ENCODE measurements at regions not wholly inside any gene's neighbourhood (a gene's known extent, or its start where the extent isn't known, plus 50 kb on each side); places are given as distances from the start of the nearest gene placed in this dataset.
"Not testable (repeated sequence)": the region's sequence is repeated elsewhere in the genome, so short reads cannot be mapped to it uniquely, and the experiment has no call there.

GRCh38 chr3:20657560-20657959 is 471.6 kb upstream of the SGO1 start:
- Mint-ChIP-seq H3K27me3 (no peaks in the 10 kb centered on the region), H3K36me3 (peaks cover 2% of the 10 kb centered on the region), H3K4me1 (ENCODE audit: low read depth) (no peaks in the 10 kb centered on the region), H3K9me3 (ENCODE audit: low read depth) (peaks cover 12% of the 10 kb centered on the region), H3K4me3 (no peak overlapping the region), H3K27ac (no peak overlapping the region)

DNA sequence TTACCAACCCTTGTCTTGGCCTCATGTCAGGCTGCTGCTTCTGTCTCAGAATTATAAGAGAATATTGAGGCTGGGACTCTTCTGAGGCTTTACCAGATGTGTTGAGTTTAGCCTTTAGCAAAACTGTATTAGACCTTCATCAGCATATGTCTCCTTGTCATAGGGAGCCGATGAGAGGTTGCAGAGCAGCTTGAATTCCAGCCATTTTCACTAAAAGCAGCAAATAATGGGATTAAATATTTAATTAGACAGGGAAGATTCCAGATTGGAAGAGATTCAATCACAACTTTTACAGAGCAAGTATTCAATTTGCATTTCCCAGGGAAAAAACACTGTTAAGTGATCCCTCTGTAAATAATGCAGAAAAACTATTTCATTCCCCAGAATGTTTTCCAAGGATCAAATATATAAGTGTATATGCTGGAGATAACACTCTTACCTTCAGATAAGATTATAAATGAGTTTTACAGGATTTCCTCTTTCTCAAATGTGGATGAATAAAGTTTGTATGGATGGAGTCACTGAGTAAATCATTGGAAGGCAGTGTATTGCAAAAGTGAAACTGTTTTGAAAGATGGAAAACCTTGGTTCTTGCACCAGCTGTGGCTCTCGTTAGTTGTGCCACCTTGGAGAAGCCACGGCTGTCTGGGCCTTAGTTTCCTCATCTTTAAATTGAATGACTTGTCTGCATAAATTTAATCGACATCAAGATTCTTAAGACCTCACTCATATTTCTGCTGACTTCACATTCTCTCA is 466.4 kb upstream of the SGO1 start:
- Mint-ChIP-seq H3K27me3 (no peaks in the 10 kb centered on the region), H3K27ac (no peak overlapping the region), H3K9me3 (ENCODE audit: low read depth) (peaks cover 8% of the 10 kb centered on the region), H3K36me3 (peaks cover 4% of the 10 kb centered on the region), H3K4me1 (ENCODE audit: low read depth) (no peaks in the 10 kb centered on the region), H3K4me3 (no peak overlapping the region)

DNA sequence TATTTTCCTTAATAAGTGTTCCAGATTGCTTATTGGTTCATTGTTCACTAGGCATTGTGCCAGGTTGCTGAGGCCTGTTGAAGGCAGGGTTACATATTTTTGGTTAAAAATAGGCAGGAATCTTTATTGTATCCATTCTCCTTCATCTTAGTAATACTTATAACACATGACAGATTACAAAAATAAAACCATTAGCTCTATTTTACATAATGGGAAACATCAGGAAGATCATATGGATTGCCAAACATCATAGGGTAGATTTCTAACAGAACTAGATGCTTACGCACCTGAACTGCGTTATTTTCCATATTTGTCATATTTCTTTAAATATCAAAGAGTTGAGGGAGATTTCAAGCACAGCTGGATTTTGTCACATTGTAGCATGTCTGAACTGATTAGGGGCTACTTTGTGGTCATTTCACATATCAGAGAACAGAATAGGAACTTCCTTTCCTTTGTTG is 462.9 kb upstream of the SGO1 start:
- peaks cover 4% of the 10 kb centered on the region for H3K36me3 Mint-ChIP-seq
- no peaks in the 10 kb centered on the region for H3K4me1 Mint-ChIP-seq (ENCODE audit: low read depth)
- peaks cover 6% of the 10 kb centered on the region for H3K9me3 Mint-ChIP-seq (ENCODE audit: low read depth)
- H3K27ac Mint-ChIP-seq, result no peak overlapping the region
- H3K27me3 Mint-ChIP-seq, result no peaks in the 10 kb centered on the region
- H3K4me3 Mint-ChIP-seq, result no peak overlapping the region

GRCh38 chr3:20648294-20648693 is 462.3 kb upstream of the SGO1 start:
- no peak overlapping the region for H3K27ac Mint-ChIP-seq
- H3K27me3 Mint-ChIP-seq, result no peaks in the 10 kb centered on the region
- H3K36me3 Mint-ChIP-seq, result peaks cover 3% of the 10 kb centered on the region
- no peak overlapping the region for H3K4me3 Mint-ChIP-seq
- H3K9me3 Mint-ChIP-seq (ENCODE audit: low read depth), result peaks cover 6% of the 10 kb centered on the region
- H3K4me1 Mint-ChIP-seq (ENCODE audit: low read depth), result no peaks in the 10 kb centered on the region

DNA sequence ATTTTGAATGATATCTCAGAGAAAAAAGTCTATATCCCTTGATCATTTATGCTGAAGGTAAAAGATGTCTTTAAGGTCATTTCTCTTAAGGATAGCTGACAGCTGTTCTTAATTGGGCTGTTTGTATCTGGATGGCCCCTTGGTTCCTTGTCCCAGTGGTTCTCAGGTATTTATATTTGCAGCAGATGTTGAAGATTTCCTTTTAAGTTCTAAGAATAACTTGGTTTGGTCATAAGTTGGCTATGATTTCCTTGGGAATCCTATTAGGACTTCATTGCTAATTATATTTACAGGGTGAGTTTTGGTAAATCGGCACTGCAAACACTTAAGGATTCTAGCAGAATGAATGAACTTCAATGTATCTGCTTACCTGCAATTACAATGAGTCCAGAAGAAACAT is 460.4 kb upstream of the SGO1 start:
- Mint-ChIP-seq H3K9me3 (ENCODE audit: low read depth) (peaks cover 6% of the 10 kb centered on the region), H3K4me3 (no peak overlapping the region), H3K27ac (no peak overlapping the region), H3K36me3 (peaks cover 2% of the 10 kb centered on the region), H3K4me1 (ENCODE audit: low read depth) (no peaks in the 10 kb centered on the region), H3K27me3 (no peaks in the 10 kb centered on the region)

GRCh38 chr3:20645340-20645739 is 459.3 kb upstream of the SGO1 start:
- Mint-ChIP-seq H3K4me1 (ENCODE audit: low read depth) (no peaks in the 10 kb centered on the region), H3K4me3 (no peak overlapping the region), H3K27me3 (no peaks in the 10 kb centered on the region), H3K27ac (no peak overlapping the region), H3K9me3 (ENCODE audit: low read depth) (peaks cover 6% of the 10 kb centered on the region), H3K36me3 (peaks cover 2% of the 10 kb centered on the region)

DNA sequence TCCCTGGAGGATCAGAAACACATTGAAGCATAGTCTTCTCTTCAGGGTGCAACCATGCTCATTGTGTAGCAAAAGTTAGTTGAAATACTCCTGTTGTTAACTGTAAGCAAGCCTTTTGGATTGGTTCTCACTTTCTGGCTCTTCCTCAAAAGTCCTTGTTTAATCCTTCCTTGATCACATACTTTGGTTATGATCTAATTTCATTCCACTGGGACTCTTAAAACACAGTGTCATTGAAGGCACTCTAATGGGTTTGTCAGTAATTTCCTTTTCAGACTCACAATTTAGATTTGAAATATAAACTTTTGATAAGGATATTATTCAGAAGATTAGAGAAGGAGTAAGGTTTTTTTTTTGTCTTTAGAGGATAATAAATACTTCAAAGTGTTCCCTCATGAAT is 451.7 kb upstream of the SGO1 start:
- no peak overlapping the region for H3K27ac Mint-ChIP-seq

GRCh38 chr3:20622304-20622703 is 436.3 kb upstream of the SGO1 start:
- H3K27me3 Mint-ChIP-seq, result no peaks in the 10 kb centered on the region
- H3K36me3 Mint-ChIP-seq, result peaks cover 3% of the 10 kb centered on the region
- peaks cover 25% of the 10 kb centered on the region for H3K9me3 Mint-ChIP-seq (ENCODE audit: low read depth)
- H3K27ac Mint-ChIP-seq, result no peak overlapping the region
- no peak overlapping the region for H3K4me3 Mint-ChIP-seq
- H3K4me1 Mint-ChIP-seq (ENCODE audit: low read depth), result no peaks in the 10 kb centered on the region

More for the DNA sequence above, 451.7 kb upstream of the SGO1 start:
- Mint-ChIP-seq H3K4me1 (ENCODE audit: low read depth) (no peaks in the 10 kb centered on the region), H3K9me3 (ENCODE audit: low read depth) (peaks cover 3% of the 10 kb centered on the region), H3K36me3 (no peaks in the 10 kb centered on the region), H3K27me3 (no peaks in the 10 kb centered on the region), H3K4me3 (no peak overlapping the region)

DNA sequence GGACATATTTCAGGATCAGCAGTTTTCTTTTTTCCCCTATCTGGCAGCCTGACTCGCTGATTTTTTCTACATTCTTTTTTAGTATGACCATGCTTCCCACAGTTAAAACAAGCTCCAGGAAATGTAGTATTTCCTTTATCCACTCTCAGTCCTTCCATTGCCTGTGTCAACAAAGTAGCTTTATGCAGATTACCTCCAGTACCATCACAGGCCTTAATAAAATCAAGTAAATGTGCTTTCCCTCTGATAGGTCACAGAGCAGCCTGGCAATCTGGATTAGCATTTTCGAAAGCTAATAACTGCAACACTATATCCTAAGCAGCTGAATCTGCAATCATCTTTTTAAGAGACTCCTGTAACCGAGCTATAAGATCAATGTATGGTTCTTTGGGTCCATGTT is 432.6 kb upstream of the SGO1 start:
- H3K27ac Mint-ChIP-seq; H3K27me3 Mint-ChIP-seq; H3K4me1 Mint-ChIP-seq (ENCODE audit: low read depth); H3K4me3 Mint-ChIP-seq; H3K36me3 Mint-ChIP-seq: not testable (repeated sequence)
- H3K9me3 Mint-ChIP-seq (ENCODE audit: low read depth), result peaks cover 29% of the 10 kb centered on the region

- H3K27ac Mint-ChIP-seq; H3K4me1 Mint-ChIP-seq (ENCODE audit: low read depth); H3K36me3 Mint-ChIP-seq; H3K4me3 Mint-ChIP-seq; H3K27me3 Mint-ChIP-seq: not testable (repeated sequence)
- H3K9me3 Mint-ChIP-seq (ENCODE audit: low read depth), result peaks cover 29% of the 10 kb centered on the region
These were observed 432.2 kb upstream of the SGO1 start for GRCh38 chr3:20618181-20618580.

DNA sequence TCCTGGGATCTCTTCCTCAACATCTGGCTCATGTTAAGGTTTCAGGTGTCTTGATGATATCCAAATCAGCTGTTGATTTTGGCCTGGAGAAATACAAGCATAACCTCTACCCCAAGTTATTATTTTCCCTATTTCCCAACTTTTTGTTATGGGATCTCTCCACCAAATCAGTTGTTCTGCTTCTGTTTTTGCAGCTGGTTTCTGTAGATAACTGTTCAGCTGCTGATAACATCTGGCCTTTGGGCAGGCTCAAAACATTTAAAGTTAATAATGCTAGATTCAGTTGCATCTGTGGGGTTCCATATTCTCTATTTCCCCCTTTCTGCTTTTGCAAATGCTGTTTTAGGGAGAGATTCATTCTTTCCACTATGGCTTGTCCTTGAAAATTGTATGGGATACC is 430.0 kb upstream of the SGO1 start:
- not testable (repeated sequence) for H3K27me3 Mint-ChIP-seq; H3K36me3 Mint-ChIP-seq; H3K4me3 Mint-ChIP-seq; H3K27ac Mint-ChIP-seq; H3K4me1 Mint-ChIP-seq (ENCODE audit: low read depth)
- H3K9me3 Mint-ChIP-seq (ENCODE audit: low read depth), result peaks cover 42% of the 10 kb centered on the region

GRCh38 chr3:20608054-20608738 is 422.2 kb upstream of the SGO1 start:
- no peak overlapping the region for H3K27ac Mint-ChIP-seq
- H3K27me3 Mint-ChIP-seq, result no peaks in the 10 kb centered on the region
- H3K9me3 Mint-ChIP-seq (ENCODE audit: low read depth), result peaks cover 52% of the 10 kb centered on the region
- peaks cover 14% of the 10 kb centered on the region for H3K36me3 Mint-ChIP-seq
- no peak overlapping the region for H3K4me3 Mint-ChIP-seq
- no peaks in the 10 kb centered on the region for H3K4me1 Mint-ChIP-seq (ENCODE audit: low read depth)

GRCh38 chr3:20604659-20605058 is 418.7 kb upstream of the SGO1 start:
- no peak overlapping the region for H3K4me3 Mint-ChIP-seq
- H3K36me3 Mint-ChIP-seq, result peaks cover 8% of the 10 kb centered on the region
- no peaks in the 10 kb centered on the region for H3K27me3 Mint-ChIP-seq

DNA sequence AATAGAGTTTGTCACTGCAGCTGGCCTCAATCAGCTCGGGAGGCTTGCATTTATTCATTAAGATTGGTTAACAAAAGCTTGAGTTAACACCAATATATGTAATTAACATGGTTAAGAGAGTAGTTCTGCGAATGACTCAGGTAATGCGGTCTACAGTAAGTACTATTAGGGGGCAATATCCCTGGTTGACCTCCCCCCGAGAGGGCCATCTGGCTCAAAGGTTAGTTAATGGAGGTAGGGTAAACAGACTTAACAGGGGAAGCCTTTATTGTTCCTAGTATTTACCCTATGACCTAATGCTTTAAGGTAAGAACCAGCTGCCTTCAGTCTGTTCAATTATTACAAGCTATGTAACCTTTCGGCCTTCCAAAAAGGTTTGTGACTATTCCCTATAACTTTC is 403.3 kb upstream of the SGO1 start:
- no peak overlapping the region for H3K4me3 Mint-ChIP-seq
- H3K27ac Mint-ChIP-seq, result no peak overlapping the region
- H3K4me1 Mint-ChIP-seq (ENCODE audit: low read depth), result no peaks in the 10 kb centered on the region
- peaks cover 28% of the 10 kb centered on the region for H3K9me3 Mint-ChIP-seq (ENCODE audit: low read depth)
- peaks cover 12% of the 10 kb centered on the region for H3K36me3 Mint-ChIP-seq
- H3K27me3 Mint-ChIP-seq, result no peaks in the 10 kb centered on the region

More at GRCh38 chr3:20604659-20605058, 418.7 kb upstream of the SGO1 start:
- no peaks in the 10 kb centered on the region for H3K4me1 Mint-ChIP-seq (ENCODE audit: low read depth)
- peaks cover 44% of the 10 kb centered on the region for H3K9me3 Mint-ChIP-seq (ENCODE audit: low read depth)
- H3K27ac Mint-ChIP-seq, result no peak overlapping the region

DNA sequence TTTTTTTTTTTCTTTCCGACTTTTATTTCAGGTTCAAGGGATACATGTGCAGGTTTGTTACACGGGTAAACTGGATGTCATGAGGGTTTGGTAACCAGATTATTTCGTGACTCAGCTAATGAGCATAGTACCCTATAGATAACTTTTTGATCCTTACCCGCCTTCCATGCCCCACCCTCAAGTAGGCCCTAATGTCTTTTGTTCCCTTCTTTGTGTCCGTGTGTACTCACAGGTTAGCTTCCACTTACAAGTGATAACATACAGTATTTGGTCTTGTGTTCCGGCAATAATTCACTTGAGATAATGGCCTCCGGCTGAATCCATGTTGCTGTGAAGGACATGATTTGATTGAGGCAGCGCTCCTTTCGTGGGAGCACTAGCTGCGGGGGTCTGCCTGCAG is 402.8 kb upstream of the SGO1 start:
- H3K27me3 Mint-ChIP-seq, result no peaks in the 10 kb centered on the region
- H3K9me3 Mint-ChIP-seq (ENCODE audit: low read depth), result peaks cover 26% of the 10 kb centered on the region
- peaks cover 12% of the 10 kb centered on the region for H3K36me3 Mint-ChIP-seq
- H3K27ac Mint-ChIP-seq, result no peak overlapping the region
- no peaks in the 10 kb centered on the region for H3K4me1 Mint-ChIP-seq (ENCODE audit: low read depth)
- H3K4me3 Mint-ChIP-seq, result no peak overlapping the region

DNA sequence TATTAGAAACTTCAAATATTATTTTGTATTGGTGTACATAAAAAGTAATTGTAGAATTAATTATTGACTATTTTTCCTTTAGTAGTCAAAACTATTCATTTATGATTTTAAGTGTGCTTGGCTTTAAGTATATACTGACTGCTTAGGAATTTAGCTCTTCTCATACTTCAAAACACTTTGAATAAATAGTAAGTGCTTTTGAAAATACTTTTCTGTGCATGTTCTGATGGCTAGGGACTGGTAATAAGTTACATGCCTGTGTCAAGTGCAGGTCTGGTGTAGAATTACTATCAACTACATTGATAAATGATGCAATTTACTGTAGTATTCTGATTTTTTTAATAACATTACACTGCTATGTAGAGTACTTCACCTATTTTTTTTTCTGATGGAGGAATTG is 397.6 kb upstream of the SGO1 start:
- Mint-ChIP-seq H3K27ac (no peak overlapping the region), H3K4me3 (no peak overlapping the region), H3K36me3 (peaks cover 5% of the 10 kb centered on the region), H3K27me3 (no peaks in the 10 kb centered on the region), H3K4me1 (ENCODE audit: low read depth) (no peaks in the 10 kb centered on the region), H3K9me3 (ENCODE audit: low read depth) (peaks cover 5% of the 10 kb centered on the region)
